ENCODE measurements at regions not wholly inside any gene's neighbourhood (a gene's known extent, or its start where the extent isn't known, plus 50 kb on each side); places are given as distances from the start of the nearest gene placed in this dataset.

- Histone ChIP-seq H4K20me1 (replicated peaks in 1 of 2; ENCODE audit: control insufficient read depth in 1 of 2, insufficient read depth in 2 of 2, low read length in 2 of 2) (peaks cover 6% of the 10 kb centered on the region in 2 experiments), H4K91ac (replicated peaks; ENCODE audit: insufficient read length, low read length) (no peak overlapping the region), H3K4ac (replicated peaks; ENCODE audit: insufficient read length, low read depth, low read length) (no peak overlapping the region), H2AFZ (ENCODE audit: low read length) (no peak overlapping the region), H3K23ac (ENCODE audit: insufficient read length) (no peak overlapping the region), H2BK12ac (ENCODE audit: low read depth, low read length) (no peak overlapping the region), H3K18ac (ENCODE audit: extremely low read depth, low read length) (no peak overlapping the region), H3K9ac (replicated peaks in 1 of 4; ENCODE audit: extremely low read depth in 1 of 4, low read depth in 3 of 4, low read length in 3 of 4) (no peak overlapping the region), H3K4me2 (ENCODE audit: insufficient read depth in 1 of 2, low read depth in 2 of 2, low read length in 2 of 2) (no peak overlapping the region), H3K79me2 (ENCODE audit: control insufficient read depth in 1 of 2, insufficient read depth in 2 of 2, low read length in 2 of 2) (peaks cover 0 to 76% of the 10 kb centered on the region in 2 experiments; a peak in 2 of 4 replicates), H2BK120ac (replicated peaks; ENCODE audit: low read depth, low read length) (no peak overlapping the region), H3K27ac (ENCODE audit: low read depth, low read length) (no peak overlapping the region), H3K4me1 (replicated peaks in 1 of 4; ENCODE audit: control insufficient read depth in 3 of 4, insufficient read depth in 4 of 4, low read length in 3 of 4) (peaks cover 0 to 2% (median 0%) of the 10 kb centered on the region in 4 experiments; a peak in 1 of 7 replicates), H3K9me3 (ENCODE audit: insufficient read depth in 2 of 2, low read depth in 1 of 2, low read length in 1 of 2) (peaks cover 0 to 7% of the 10 kb centered on the region in 2 experiments; a peak in 2 of 4 replicates), H4K8ac (ENCODE audit: extremely low read depth, insufficient read depth, low read length) (no peak overlapping the region), H3K79me1 (ENCODE audit: low read depth, low read length) (peaks cover 10% of the 10 kb centered on the region), H2BK5ac (ENCODE audit: low read depth, low read length) (no peak overlapping the region), H2BK20ac (ENCODE audit: low read length) (no peak overlapping the region), H2BK15ac (ENCODE audit: low read length) (no peak overlapping the region), H3K14ac (ENCODE audit: insufficient read length) (no peak overlapping the region), H3K56ac (replicated peaks; ENCODE audit: insufficient read length, low read depth, low read length) (no peak overlapping the region), H3K4me3 (ENCODE audit: extremely low read depth in 1 of 4, insufficient read depth in 2 of 4, low read depth in 3 of 4, low read length in 4 of 4) (no peak overlapping the region), H3K36me3 (ENCODE audit: control insufficient read depth in 2 of 4, insufficient read depth in 4 of 4, low read length in 3 of 4) (peaks cover 0 to 2% (median 0%) of the 10 kb centered on the region in 4 experiments; a peak in 1 of 8 replicates), H2AK5ac (ENCODE audit: low read depth, low read length) (no peak overlapping the region), H4K5ac (ENCODE audit: insufficient read length, low read depth, low read length) (no peak overlapping the region), H3K27me3 (replicated peaks in 1 of 4; ENCODE audit: control insufficient read depth in 3 of 4, extremely low read depth in 1 of 4, insufficient read depth in 3 of 4, low read length in 3 of 4) (no peaks in the 10 kb centered on the region), H3K23me2 (ENCODE audit: low read depth, low read length) (no peaks in the 10 kb centered on the region)
- FAIRE-seq (no peak), DNase-seq (ENCODE audit: low read depth in 1 of 2, low spot score in 2 of 2) (no peak)
- POLR2A ChIA-PET (ENCODE audit: partially characterized antibody), result interaction anchor here (1.7 kb wide), 1 partner anchor 65 kb away, joined by 5 read pairs; no protein-coding TSS in a partner anchor
- 91% methylated on average over 14 of the region's 14 CpGs; no CpG with 5 or more reads in 1 of the 2 experiments for WGBS, 2 experiments (ENCODE audit: extremely low coverage in 1 of 2, insufficient coverage in 1 of 2, insufficient read length in 1 of 2, insufficient replicate concordance in 2 of 2, low coverage in 1 of 2, low lambda C conversion rate in 2 of 2, missing lambda C conversion rate in 1 of 2)
- CTCF ChIA-PET (ENCODE audit: partially characterized antibody), result interaction anchor here (0.9 to 1.5 kb wide), 2 partner anchors 12 to 36 kb away, joined by 3 to 4 read pairs; no protein-coding TSS in a partner anchor
- TF ChIP-seq ATF3 (IDR thresholded peaks at IDR 0.05; ENCODE audit: insufficient read depth, low read depth, low read length), result no peak
- no peak for TF ChIP-seq RXRA (IDR thresholded peaks at IDR 0.05; ENCODE audit: insufficient read depth, low read depth, low read length)
- TF ChIP-seq CTCF (IDR thresholded peaks at IDR 0.05; ENCODE audit: control extremely low read depth in 1 of 3, insufficient read depth in 1 of 3, low read depth in 1 of 3, low read length in 3 of 3), result no peak
- TF ChIP-seq POLR2A (IDR thresholded peaks at IDR 0.05; ENCODE audit: control extremely low read depth in 1 of 2, low read depth in 2 of 2, low read length in 2 of 2), result no peak
- no peak for TF ChIP-seq SAP30 (IDR thresholded peaks at IDR 0.05; ENCODE audit: insufficient read depth, insufficient replicate concordance, low read length)
- TF ChIP-seq EZH2 (IDR thresholded peaks at IDR 0.05; ENCODE audit: low read depth, low read length, severe bottlenecking), result no peak
- TF ChIP-seq SP2 (IDR thresholded peaks at IDR 0.05; ENCODE audit: low read length), result no peak
- TF ChIP-seq JUN (IDR thresholded peaks at IDR 0.05; ENCODE audit: low read depth, low read length), result no peak
- TF ChIP-seq NRF1 (IDR thresholded peaks at IDR 0.05; ENCODE audit: low read depth, low read length), result no peak
- no peak for TF ChIP-seq MAFK (IDR thresholded peaks at IDR 0.05; ENCODE audit: low read depth, low read length)
- no peak for TF ChIP-seq EGR1 (IDR thresholded peaks at IDR 0.05; ENCODE audit: borderline replicate concordance, low read depth, low read length)
These were observed 70.8 kb downstream of the SHANK2 start for GRCh38 chr11:71181566-71181965.

Data from H1 (cell line).